Tibial artery (tissue), 4 donors: ENCODE measurements at regions not wholly inside any gene's neighbourhood (a gene's known extent, or its start where the extent isn't known, plus 50 kb on each side); places are given as distances from the start of the nearest gene placed in this dataset.
"Not testable (repeated sequence)": the region's sequence is repeated elsewhere in the genome, so short reads cannot be mapped to it uniquely, and the experiment has no call there.

Source experiments
- DNase-seq, 2 donors: peaks; one replicate each; pipeline ENCODE4 v3.0.0-alpha.2; 2019
- H3K27ac ChIP-seq, 2 donors: fragments of 200-600 bp; sonication (generic) in 1 of 2; 1 replicate in 1 of 2; 2 replicates in 1 of 2; pipeline ENCODE4 v1.5.1; 2018 to 2019; ENCODE audit warnings: mild to moderate bottlenecking in 1 of 2
- H3K27me3 ChIP-seq, 2 donors: fragments of 200-600 bp; sonication (generic) in 1 of 2; one replicate each; pipeline versions ENCODE4 v1.5.1 to v1.6.0; 2016 to 2019
- H3K36me3 ChIP-seq, 3 donors: fragments of 200-600 bp; sonication (generic) in 2 of 3; one replicate each; pipeline ENCODE4 v1.5.1; 2016 to 2019; ENCODE audit warnings: mild to moderate bottlenecking in 2 of 3
- H3K4me1 ChIP-seq, 4 donors: fragments of 200-600 bp; sonication (generic) in 2 of 4; 1 replicate in 3 of 4; 2 replicates in 1 of 4; pipeline ENCODE4 v1.5.1; 2016 to 2019
- H3K4me3 ChIP-seq, 2 donors: fragments of 200-600 bp; sonication (generic) in 1 of 2; 1 replicate in 1 of 2; 2 replicates in 1 of 2; pipeline ENCODE4 v1.5.1; 2018 to 2019; ENCODE audit warnings: mild to moderate bottlenecking in 2 of 2
- H3K9me3 ChIP-seq, 3 donors: fragments of 200-600 bp; sonication (generic) in 1 of 3; one replicate each; pipeline ENCODE4 v1.5.1; 2016 to 2019
- CTCF ChIP-seq, 2 experiments: fragments of 200-600 bp in 1 of 2; fragments of 450-650 bp in 1 of 2; IDR thresholded peaks; one replicate each; pipeline ENCODE4 v1.5.1; 2017 to 2019; ENCODE audit warnings: antibody characterized with exemption in 2 of 2, mild to moderate bottlenecking in 1 of 2, moderate library complexity in 1 of 2
- intact Hi-C: fragments of 100-400 bp; cut with DNase I; formaldehyde crosslinking; loops from one replicate; pipeline ENCODE4 v1.15.0; 2023; ENCODE audit warnings: low total_unique reads

- Histone ChIP-seq H3K4me1 (no peaks in the 10 kb centered on the region), H3K27ac (no peak overlapping the region), H3K36me3 (no peaks in the 10 kb centered on the region), H3K27me3 (peaks cover 0 to 12% of the 10 kb centered on the region in 2 donors), H3K9me3 (no peaks in the 10 kb centered on the region), H3K4me3 (no peak overlapping the region)
- no peak for TF ChIP-seq CTCF (IDR thresholded peaks at IDR 0.05)
- DNase-seq = no peak
- intact Hi-C loops = no loop called here
These were observed 80.9 kb upstream of the ADGRE5 start for GRCh38 chr19:14300303-14300702.

- H3K4me1 ChIP-seq, H3K36me3 ChIP-seq, DNase-seq, H3K9me3 ChIP-seq, intact Hi-C loops, H3K4me3 ChIP-seq, H3K27ac ChIP-seq: not testable (repeated sequence)
- H3K27me3 ChIP-seq = peaks cover 0 to 12% of the 10 kb centered on the region in 2 donors
These were observed 81.9 kb upstream of the ADGRE5 start for GRCh38 chr19:14299224-14299827.

GRCh38 chr19:14297883-14298576 is 83.2 kb upstream of the ADGRE5 start:
- intact Hi-C loops, H3K27ac ChIP-seq, H3K4me3 ChIP-seq, H3K9me3 ChIP-seq, DNase-seq, H3K4me1 ChIP-seq, H3K36me3 ChIP-seq: not testable (repeated sequence)
- H3K27me3 ChIP-seq = peaks cover 0 to 12% of the 10 kb centered on the region in 2 donors

- DNase-seq, H3K27ac ChIP-seq, H3K4me1 ChIP-seq, H3K4me3 ChIP-seq, intact Hi-C loops, H3K9me3 ChIP-seq, H3K36me3 ChIP-seq: not testable (repeated sequence)
- H3K27me3 ChIP-seq = peaks cover 0 to 17% of the 10 kb centered on the region in 2 donors
These were observed 86.3 kb upstream of the ADGRE5 start for GRCh38 chr19:14294974-14295373.

- H3K9me3 ChIP-seq, H3K36me3 ChIP-seq, DNase-seq, H3K4me1 ChIP-seq, H3K27ac ChIP-seq, H3K4me3 ChIP-seq, intact Hi-C loops: not testable (repeated sequence)
- H3K27me3 ChIP-seq = peaks cover 0 to 21% of the 10 kb centered on the region in 2 donors
These were observed 87.5 kb upstream of the ADGRE5 start for GRCh38 chr19:14293816-14294170.

- H3K4me3 ChIP-seq, H3K4me1 ChIP-seq, DNase-seq, H3K36me3 ChIP-seq, H3K27ac ChIP-seq, H3K9me3 ChIP-seq, intact Hi-C loops: not testable (repeated sequence)
- H3K27me3 ChIP-seq = peaks cover 0 to 21% of the 10 kb centered on the region in 2 donors
These were observed 87.3 kb upstream of the ADGRL1 start for GRCh38 chr19:14293101-14293815.

- H3K27ac ChIP-seq, H3K9me3 ChIP-seq, H3K4me3 ChIP-seq, H3K36me3 ChIP-seq, H3K4me1 ChIP-seq, intact Hi-C loops, DNase-seq: not testable (repeated sequence)
- peaks cover 0 to 21% of the 10 kb centered on the region in 2 donors for H3K27me3 ChIP-seq
These were observed 83.8 kb upstream of the ADGRL1 start for GRCh38 chr19:14289810-14290209.

- H3K4me3 ChIP-seq, H3K36me3 ChIP-seq, H3K27ac ChIP-seq, intact Hi-C loops, DNase-seq, H3K9me3 ChIP-seq: not testable (repeated sequence)
- peaks cover 0 to 13% (median 5%) of the 10 kb centered on the region in 4 donors for H3K4me1 ChIP-seq
- peaks cover 0 to 20% of the 10 kb centered on the region in 2 donors for H3K27me3 ChIP-seq
These were observed 81.9 kb upstream of the ADGRL1 start for GRCh38 chr19:14287837-14288236.

- DNase-seq, H3K36me3 ChIP-seq, intact Hi-C loops, H3K27me3 ChIP-seq, H3K9me3 ChIP-seq, H3K4me3 ChIP-seq, H3K27ac ChIP-seq: not testable (repeated sequence)
- peaks cover 0 to 12% (median 5%) of the 10 kb centered on the region in 4 donors for H3K4me1 ChIP-seq
These were observed 80.6 kb upstream of the ADGRL1 start for GRCh38 chr19:14286594-14286993.

GRCh38 chr19:14285726-14286125 is 79.8 kb upstream of the ADGRL1 start:
- H3K27me3 ChIP-seq, H3K27ac ChIP-seq, DNase-seq, H3K4me3 ChIP-seq, H3K9me3 ChIP-seq, intact Hi-C loops, H3K36me3 ChIP-seq: not testable (repeated sequence)
- peaks cover 0 to 12% (median 5%) of the 10 kb centered on the region in 4 donors for H3K4me1 ChIP-seq

- H3K9me3 ChIP-seq, DNase-seq, H3K27me3 ChIP-seq, H3K36me3 ChIP-seq, H3K4me3 ChIP-seq, intact Hi-C loops: not testable (repeated sequence)
- H3K4me1 ChIP-seq = peaks cover 0 to 12% (median 5%) of the 10 kb centered on the region in 4 donors
- peak overlapping the region in 1 of 2 donors; percentile 43 for H3K27ac ChIP-seq
These were observed 78.0 kb upstream of the ADGRL1 start for GRCh38 chr19:14283813-14284520.

GRCh38 chr19:14279270-14279669 is 73.3 kb upstream of the ADGRL1 start:
- H3K36me3 ChIP-seq, DNase-seq, H3K4me3 ChIP-seq, H3K27ac ChIP-seq, H3K9me3 ChIP-seq, intact Hi-C loops: not testable (repeated sequence)
- Histone ChIP-seq H3K4me1 (peaks cover 0 to 11% (median 4%) of the 10 kb centered on the region in 4 donors), H3K27me3 (peaks cover 0 to 19% of the 10 kb centered on the region in 2 donors)
